ENCODE measurements at regions not wholly inside any gene's neighbourhood (a gene's known extent, or its start where the extent isn't known, plus 50 kb on each side); places are given as distances from the start of the nearest gene placed in this dataset.
"Not testable (repeated sequence)": the region's sequence is repeated elsewhere in the genome, so short reads cannot be mapped to it uniquely, and the experiment has no call there.

DNA sequence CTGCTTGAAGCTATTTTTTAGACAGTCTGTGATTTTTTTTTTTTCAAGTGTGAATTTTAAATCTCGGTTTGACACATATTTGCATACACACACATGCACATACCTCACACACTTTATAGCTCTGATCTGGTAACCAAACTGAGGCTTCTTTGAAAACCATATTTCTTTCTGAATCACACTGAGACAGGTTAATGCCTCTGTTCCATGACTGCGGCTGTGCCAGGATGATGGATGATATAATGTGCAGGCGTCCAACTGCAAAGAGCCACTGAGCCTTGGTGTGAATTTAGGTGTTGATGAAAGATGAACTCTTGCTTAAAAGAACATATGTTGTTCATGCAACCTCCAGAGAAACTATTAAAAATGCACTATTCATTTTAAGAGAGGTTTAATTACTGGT lies 504.0 kb upstream of the OLFM3 start:
- Histone ChIP-seq H3K4me2 (ENCODE audit: low read depth, low read length) (no peak overlapping the region), H3K27ac (ENCODE audit: low read length) (no peak overlapping the region), H3K36me3 (replicated peaks; ENCODE audit: insufficient read depth, low read length) (no peaks in the 10 kb centered on the region), H3K4me1 (ENCODE audit: low read length) (no peaks in the 10 kb centered on the region), H3F3A (ENCODE audit: insufficient read depth, low read length) (no peaks in the 10 kb centered on the region), H3K9me2 (replicated peaks; ENCODE audit: insufficient read depth, low read length) (no peaks in the 10 kb centered on the region), H3K27me3 (replicated peaks; ENCODE audit: insufficient read depth, low read length) (no peaks in the 10 kb centered on the region), H2AFZ (ENCODE audit: low read length) (no peak overlapping the region), H3K4me3 (ENCODE audit: low read length) (no peak overlapping the region), H3K9ac (ENCODE audit: low read length) (no peak overlapping the region), H3K9me3 (replicated peaks; ENCODE audit: insufficient read depth, low read length) (no peaks in the 10 kb centered on the region), H3K79me2 (ENCODE audit: low read length) (no peaks in the 10 kb centered on the region), H4K20me1 (ENCODE audit: insufficient read depth, low read length) (no peaks in the 10 kb centered on the region)
- TF ChIP-seq EZH2phosphoT487 (IDR thresholded peaks at IDR 0.05; ENCODE audit: low read length) (no peak), EZH2 (optimal IDR thresholded peaks at IDR 0.05; ENCODE audit: low read depth, low read length) (no peak)
- TF ChIP-seq, protein P1, sequence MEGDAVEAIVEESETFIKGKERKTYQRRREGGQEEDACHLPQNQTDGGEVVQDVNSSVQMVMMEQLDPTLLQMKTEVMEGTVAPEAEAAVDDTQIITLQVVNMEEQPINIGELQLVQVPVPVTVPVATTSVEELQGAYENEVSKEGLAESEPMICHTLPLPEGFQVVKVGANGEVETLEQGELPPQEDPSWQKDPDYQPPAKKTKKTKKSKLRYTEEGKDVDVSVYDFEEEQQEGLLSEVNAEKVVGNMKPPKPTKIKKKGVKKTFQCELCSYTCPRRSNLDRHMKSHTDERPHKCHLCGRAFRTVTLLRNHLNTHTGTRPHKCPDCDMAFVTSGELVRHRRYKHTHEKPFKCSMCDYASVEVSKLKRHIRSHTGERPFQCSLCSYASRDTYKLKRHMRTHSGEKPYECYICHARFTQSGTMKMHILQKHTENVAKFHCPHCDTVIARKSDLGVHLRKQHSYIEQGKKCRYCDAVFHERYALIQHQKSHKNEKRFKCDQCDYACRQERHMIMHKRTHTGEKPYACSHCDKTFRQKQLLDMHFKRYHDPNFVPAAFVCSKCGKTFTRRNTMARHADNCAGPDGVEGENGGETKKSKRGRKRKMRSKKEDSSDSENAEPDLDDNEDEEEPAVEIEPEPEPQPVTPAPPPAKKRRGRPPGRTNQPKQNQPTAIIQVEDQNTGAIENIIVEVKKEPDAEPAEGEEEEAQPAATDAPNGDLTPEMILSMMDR (IDR thresholded peaks at IDR 0.05; ENCODE audit: low read length) = no peak
- DNase-seq = no peak

DNA sequence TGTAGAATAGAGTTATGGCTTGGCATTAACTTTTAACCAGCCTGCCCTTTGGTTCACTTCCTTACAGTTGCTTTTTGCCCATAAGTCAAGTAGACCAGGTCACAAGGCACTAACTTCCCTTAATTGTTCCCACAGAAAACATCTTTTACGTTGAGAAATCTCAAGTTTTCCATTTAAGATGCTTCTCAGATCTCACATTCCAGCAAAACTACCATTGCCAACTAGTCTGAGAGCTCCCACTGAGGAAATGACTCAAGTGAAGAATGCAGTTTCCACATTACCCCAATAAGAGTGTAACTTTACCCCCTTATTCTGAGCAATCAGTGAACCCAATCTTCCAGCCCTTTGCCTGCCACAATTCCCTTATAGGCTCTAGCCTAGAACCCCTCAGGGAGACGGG lies 502.2 kb upstream of the OLFM3 start:
- no peak overlapping the region for H3K27ac ChIP-seq (ENCODE audit: low read length)
- H2AFZ ChIP-seq (ENCODE audit: low read length) = no peak overlapping the region
- H3K36me3 ChIP-seq (replicated peaks; ENCODE audit: insufficient read depth, low read length) = no peaks in the 10 kb centered on the region
- no peaks in the 10 kb centered on the region for H3K27me3 ChIP-seq (replicated peaks; ENCODE audit: insufficient read depth, low read length)
- H3K79me2 ChIP-seq (ENCODE audit: low read length) = no peaks in the 10 kb centered on the region
- no peaks in the 10 kb centered on the region for H3F3A ChIP-seq (ENCODE audit: insufficient read depth, low read length)
- no peak overlapping the region for H3K4me3 ChIP-seq (ENCODE audit: low read length)
- no peaks in the 10 kb centered on the region for H4K20me1 ChIP-seq (ENCODE audit: insufficient read depth, low read length)
- no peak overlapping the region for H3K4me2 ChIP-seq (ENCODE audit: low read depth, low read length)
- no peaks in the 10 kb centered on the region for H3K9me3 ChIP-seq (replicated peaks; ENCODE audit: insufficient read depth, low read length)
- H3K9me2 ChIP-seq (replicated peaks; ENCODE audit: insufficient read depth, low read length) = no peaks in the 10 kb centered on the region
- H3K9ac ChIP-seq (ENCODE audit: low read length) = no peak overlapping the region
- TF ChIP-seq, protein P1 (IDR thresholded peaks at IDR 0.05; ENCODE audit: low read length) = no peak
- TF ChIP-seq EZH2phosphoT487 (IDR thresholded peaks at IDR 0.05; ENCODE audit: low read length) (no peak), EZH2 (optimal IDR thresholded peaks at IDR 0.05; ENCODE audit: low read depth, low read length) (no peak)
- DNase-seq = no peak
- H3K4me1 ChIP-seq (ENCODE audit: low read length) = no peaks in the 10 kb centered on the region

DNA sequence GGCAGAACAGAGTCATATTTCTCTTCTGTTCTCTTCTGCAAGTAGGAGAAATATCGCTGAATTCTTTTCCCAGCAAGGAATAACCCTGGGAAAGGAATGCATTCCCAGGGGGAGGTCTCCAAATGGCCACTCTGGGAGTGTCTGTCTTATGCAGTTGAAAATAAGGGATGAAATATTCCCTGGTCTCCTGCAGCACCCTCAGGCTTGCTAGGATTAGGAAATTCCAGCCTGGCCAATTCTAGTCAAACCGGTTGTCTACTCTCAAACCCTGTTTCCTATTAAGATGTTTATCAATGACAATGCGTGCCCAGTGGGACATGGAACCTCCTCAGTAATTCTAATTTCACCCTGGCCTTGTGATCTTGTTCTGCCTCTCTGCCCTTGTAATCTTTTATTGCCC lies 501.1 kb upstream of the OLFM3 start:
- not testable (repeated sequence) for DNase-seq; H3K9me3 ChIP-seq (replicated peaks; ENCODE audit: insufficient read depth, low read length); H3K9me2 ChIP-seq (replicated peaks; ENCODE audit: insufficient read depth, low read length); H3K4me2 ChIP-seq (ENCODE audit: low read depth, low read length); H3K36me3 ChIP-seq (replicated peaks; ENCODE audit: insufficient read depth, low read length); H3K4me1 ChIP-seq (ENCODE audit: low read length); H3K4me3 ChIP-seq (ENCODE audit: low read length); H4K20me1 ChIP-seq (ENCODE audit: insufficient read depth, low read length); H3K79me2 ChIP-seq (ENCODE audit: low read length); H3K27ac ChIP-seq (ENCODE audit: low read length); H2AFZ ChIP-seq (ENCODE audit: low read length); H3F3A ChIP-seq (ENCODE audit: insufficient read depth, low read length); H3K27me3 ChIP-seq (replicated peaks; ENCODE audit: insufficient read depth, low read length); H3K9ac ChIP-seq (ENCODE audit: low read length)

DNA sequence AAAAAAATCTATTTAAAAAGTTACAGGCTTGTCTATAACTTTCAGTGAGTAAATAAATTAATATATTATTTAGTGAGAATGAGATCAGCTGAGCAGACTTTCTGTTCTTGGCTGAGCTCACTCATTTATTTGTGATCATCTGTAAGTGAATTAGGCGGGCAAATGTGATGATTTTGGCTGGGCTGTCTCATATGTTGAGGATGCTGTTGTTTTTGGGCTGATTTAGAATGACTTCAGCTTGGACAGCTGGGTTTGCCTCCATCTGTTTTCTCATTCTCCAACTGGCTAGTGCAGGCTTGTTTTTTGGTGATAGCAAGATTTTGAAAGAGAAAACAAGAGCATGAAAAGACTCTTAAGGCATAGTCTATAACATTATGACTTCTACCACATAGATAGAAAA lies 475.8 kb upstream of the OLFM3 start:
- Histone ChIP-seq H3K9ac (ENCODE audit: low read length) (no peak overlapping the region), H3K36me3 (replicated peaks; ENCODE audit: insufficient read depth, low read length) (no peaks in the 10 kb centered on the region), H3K4me1 (ENCODE audit: low read length) (no peaks in the 10 kb centered on the region), H3K4me2 (ENCODE audit: low read depth, low read length) (no peak overlapping the region), H4K20me1 (ENCODE audit: insufficient read depth, low read length) (no peaks in the 10 kb centered on the region), H3K79me2 (ENCODE audit: low read length) (no peaks in the 10 kb centered on the region), H2AFZ (ENCODE audit: low read length) (no peak overlapping the region), H3K4me3 (ENCODE audit: low read length) (no peak overlapping the region), H3K27me3 (replicated peaks; ENCODE audit: insufficient read depth, low read length) (no peaks in the 10 kb centered on the region), H3F3A (ENCODE audit: insufficient read depth, low read length) (no peaks in the 10 kb centered on the region), H3K9me2 (replicated peaks; ENCODE audit: insufficient read depth, low read length) (no peaks in the 10 kb centered on the region), H3K27ac (ENCODE audit: low read length) (no peak overlapping the region), H3K9me3 (replicated peaks; ENCODE audit: insufficient read depth, low read length) (no peaks in the 10 kb centered on the region)
- TF ChIP-seq EZH2phosphoT487 (IDR thresholded peaks at IDR 0.05; ENCODE audit: low read length) (no peak), EZH2 (optimal IDR thresholded peaks at IDR 0.05; ENCODE audit: low read depth, low read length) (no peak)
- TF ChIP-seq, protein P1 (IDR thresholded peaks at IDR 0.05; ENCODE audit: low read length) = no peak
- no peak for DNase-seq

Measured in MM.1S (cell line).